Erythroblast (primary cell): ENCODE measurements at regions not wholly inside any gene's neighbourhood (a gene's known extent, or its start where the extent isn't known, plus 50 kb on each side); places are given as distances from the start of the nearest gene placed in this dataset.

Experiments used
- GATA1 ChIP-seq: IDR thresholded peaks from 2 replicates; pipeline ENCODE4 v1.6.1; 2011; ENCODE audit warnings: low read depth, mild to moderate bottlenecking, control low read depth, low read length, moderate library complexity
- POLR2A ChIP-seq: IDR thresholded peaks from 2 replicates; pipeline ENCODE4 v1.6.1; 2011; ENCODE audit warnings: mild to moderate bottlenecking, low read length

GRCh38 chrX:40320819-40321218 is 223.1 kb upstream of the BCOR start:
- TF ChIP-seq POLR2A (no peak), GATA1 (no peak)
